Adrenal gland (tissue), 9 donors: ENCODE measurements at regions not wholly inside any gene's neighbourhood (a gene's known extent, or its start where the extent isn't known, plus 50 kb on each side); places are given as distances from the start of the nearest gene placed in this dataset.

Experiments used
- DNase-seq, 7 donors: peaks; one replicate each; pipeline ENCODE4 v3.0.0-alpha.2; 2019 to 2020
- H3K27ac ChIP-seq, 5 donors: fragments of 200-600 bp; sonication (generic) in 4 of 5; 1 replicate in 3 of 5; 2 replicates in 2 of 5; pipeline versions ENCODE4 v1.5.1 to v1.8.0; 2016 to 2020; ENCODE audit warnings: mild to moderate bottlenecking in 1 of 5
- H3K27me3 ChIP-seq: fragments of 200-600 bp; 2 replicates; pipeline ENCODE4 v1.8.0; 2021
- H3K36me3 ChIP-seq, 2 donors: fragments of 200-600 bp; replicated peaks in 1 of 2; 1 replicate in 1 of 2; 2 replicates in 1 of 2; pipeline versions ENCODE4 v1.5.1 to v1.8.0; 2018 to 2022
- H3K4me1 ChIP-seq, 2 donors: fragments of 200-600 bp; replicated peaks in 1 of 2; 1 replicate in 1 of 2; 2 replicates in 1 of 2; pipeline versions ENCODE4 v1.5.1 to v1.8.0; 2018 to 2021
- H3K4me3 ChIP-seq, 4 donors: fragments of 200-600 bp; sonication (generic) in 3 of 4; one replicate each; pipeline ENCODE4 v1.5.1; 2016 to 2018
- H3K9me3 ChIP-seq, 3 donors: fragments of 200-600 bp; sonication (generic) in 1 of 3; replicated peaks in 1 of 3; 1 replicate in 2 of 3; 2 replicates in 1 of 3; pipeline versions ENCODE4 v1.5.1 to v1.8.0; 2016 to 2021
- POLR2A ChIP-seq, 2 donors: fragments of 450-650 bp; IDR thresholded peaks; one replicate each; pipeline ENCODE4 v1.6.1; 2017; ENCODE audit warnings: antibody characterized with exemption in 2 of 2, mild to moderate bottlenecking in 2 of 2, moderate library complexity in 1 of 2
- WGBS, 4 donors: extraction: QIAGEN DNeasy Blood & Tissue Kit in 2 of 4; methylation state at CpG; one replicate each; pipeline versions ENCODE4 v1.1.5 to v1.1.7; 2013 to 2017; 5-methylcytosine and 5-hydroxymethylcytosine counted together
- intact Hi-C, 2 donors: fragments of 100-400 bp; cut with DNase I; formaldehyde crosslinking; loops; one replicate each; pipeline versions ENCODE4 v1.14.1 to v1.15.0; 2022 to 2023
- TF ChIP-seq, protein P1 (sequence below), 6 experiments: fragments of 450-650 bp in 4 of 6; fragments of 200-600 bp in 2 of 6; sonication (generic) in 1 of 6; IDR thresholded peaks; 1 replicate in 5 of 6; 2 replicates in 1 of 6; pipeline versions ENCODE4 v1.5.1 to v1.8.0; 2016 to 2021; ENCODE audit warnings: antibody characterized with exemption in 6 of 6, mild to moderate bottlenecking in 2 of 6, moderate library complexity in 1 of 6
- donor health status: healthy with polysubstance abuse.
- donor health status: Bipolar disorder and iron deficiency.
- donor health status: DM: yes; HTN: yes; CAD: no.
- donor health status: DM: no; HTN: no; CAD: no.
- donor health status: DM: no; HTN: no; CAD: no.

GRCh38 chr1:55864251-55864650 is 649.1 kb upstream of the USP24 start:
- H3K27me3 ChIP-seq, result no peaks in the 10 kb centered on the region
- no peak overlapping the region for H3K4me3 ChIP-seq
- TF ChIP-seq, protein P1, sequence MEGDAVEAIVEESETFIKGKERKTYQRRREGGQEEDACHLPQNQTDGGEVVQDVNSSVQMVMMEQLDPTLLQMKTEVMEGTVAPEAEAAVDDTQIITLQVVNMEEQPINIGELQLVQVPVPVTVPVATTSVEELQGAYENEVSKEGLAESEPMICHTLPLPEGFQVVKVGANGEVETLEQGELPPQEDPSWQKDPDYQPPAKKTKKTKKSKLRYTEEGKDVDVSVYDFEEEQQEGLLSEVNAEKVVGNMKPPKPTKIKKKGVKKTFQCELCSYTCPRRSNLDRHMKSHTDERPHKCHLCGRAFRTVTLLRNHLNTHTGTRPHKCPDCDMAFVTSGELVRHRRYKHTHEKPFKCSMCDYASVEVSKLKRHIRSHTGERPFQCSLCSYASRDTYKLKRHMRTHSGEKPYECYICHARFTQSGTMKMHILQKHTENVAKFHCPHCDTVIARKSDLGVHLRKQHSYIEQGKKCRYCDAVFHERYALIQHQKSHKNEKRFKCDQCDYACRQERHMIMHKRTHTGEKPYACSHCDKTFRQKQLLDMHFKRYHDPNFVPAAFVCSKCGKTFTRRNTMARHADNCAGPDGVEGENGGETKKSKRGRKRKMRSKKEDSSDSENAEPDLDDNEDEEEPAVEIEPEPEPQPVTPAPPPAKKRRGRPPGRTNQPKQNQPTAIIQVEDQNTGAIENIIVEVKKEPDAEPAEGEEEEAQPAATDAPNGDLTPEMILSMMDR (IDR thresholded peaks at IDR 0.05), result no peak
- TF ChIP-seq POLR2A (IDR thresholded peaks at IDR 0.05), result no peak
- intact Hi-C loops, result no loop called here
- no peaks in the 10 kb centered on the region for H3K9me3 ChIP-seq
- no peak overlapping the region for H3K27ac ChIP-seq
- no peaks in the 10 kb centered on the region for H3K4me1 ChIP-seq
- 89 to 93% (median 91%) methylated on average over 2 of the region's 2 CpGs for WGBS, 4 donors
- DNase-seq, result no peak
- H3K36me3 ChIP-seq, result no peaks in the 10 kb centered on the region

- no peak overlapping the region for H3K27ac ChIP-seq
- no peaks in the 10 kb centered on the region for H3K27me3 ChIP-seq
- no peaks in the 10 kb centered on the region for H3K36me3 ChIP-seq
- H3K4me1 ChIP-seq, result no peaks in the 10 kb centered on the region
- DNase-seq, result no peak
- WGBS, 4 donors, result 81 to 93% (median 88%) methylated on average over 3 of the region's 3 CpGs
- intact Hi-C loops, result no loop called here
- H3K9me3 ChIP-seq, result no peaks in the 10 kb centered on the region
- no peak for TF ChIP-seq POLR2A (IDR thresholded peaks at IDR 0.05)
- TF ChIP-seq, protein P1 (IDR thresholded peaks at IDR 0.05), result no peak
- H3K4me3 ChIP-seq, result no peak overlapping the region
Observed at GRCh38 chr1:55861676-55862340, 646.6 kb upstream of the USP24 start.

DNA sequence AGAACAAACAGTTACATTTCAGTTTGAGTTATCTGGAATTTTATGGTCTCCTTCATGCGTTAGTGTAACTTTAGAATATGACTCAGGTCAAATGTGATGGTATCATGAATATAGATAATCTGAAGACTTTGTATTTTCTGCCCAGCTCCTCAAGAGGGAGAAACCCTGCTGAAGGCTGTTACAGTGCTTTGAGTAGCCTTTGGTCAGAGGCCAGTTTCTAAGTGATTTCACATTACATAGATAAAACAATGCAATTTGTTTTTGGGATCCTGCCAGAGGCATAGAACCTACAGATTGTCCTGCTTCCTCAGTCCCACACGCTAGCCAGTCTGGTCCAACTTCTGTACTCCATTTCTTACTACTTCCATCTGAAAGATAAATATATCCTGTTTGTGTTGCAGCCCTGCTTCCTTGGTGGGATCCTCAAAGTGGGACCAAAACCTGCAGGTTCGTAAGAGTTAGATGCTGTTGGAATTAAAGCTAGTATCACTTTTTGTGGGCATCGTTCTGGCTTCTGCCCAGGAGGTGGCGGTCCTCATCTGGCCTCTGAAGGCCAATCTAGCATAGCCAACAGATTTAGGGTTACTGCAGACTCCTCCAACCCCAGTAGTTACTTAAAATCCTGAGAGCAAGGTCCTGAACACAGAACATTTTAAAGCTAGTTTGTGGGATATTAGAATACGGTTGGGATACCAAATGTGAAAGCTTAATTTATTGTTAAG is 645.8 kb upstream of the USP24 start:
- H3K4me3 ChIP-seq, result no peak overlapping the region
- no peaks in the 10 kb centered on the region for H3K4me1 ChIP-seq
- no peaks in the 10 kb centered on the region for H3K9me3 ChIP-seq
- no peak for TF ChIP-seq POLR2A (IDR thresholded peaks at IDR 0.05)
- TF ChIP-seq, protein P1 (IDR thresholded peaks at IDR 0.05), result no peak
- 58 to 83% (median 64%) methylated on average over 6 of the region's 6 CpGs for WGBS, 4 donors
- no peaks in the 10 kb centered on the region for H3K27me3 ChIP-seq
- intact Hi-C loops, result no loop called here
- no peak overlapping the region for H3K27ac ChIP-seq
- no peak for DNase-seq
- H3K36me3 ChIP-seq, result no peaks in the 10 kb centered on the region

DNA sequence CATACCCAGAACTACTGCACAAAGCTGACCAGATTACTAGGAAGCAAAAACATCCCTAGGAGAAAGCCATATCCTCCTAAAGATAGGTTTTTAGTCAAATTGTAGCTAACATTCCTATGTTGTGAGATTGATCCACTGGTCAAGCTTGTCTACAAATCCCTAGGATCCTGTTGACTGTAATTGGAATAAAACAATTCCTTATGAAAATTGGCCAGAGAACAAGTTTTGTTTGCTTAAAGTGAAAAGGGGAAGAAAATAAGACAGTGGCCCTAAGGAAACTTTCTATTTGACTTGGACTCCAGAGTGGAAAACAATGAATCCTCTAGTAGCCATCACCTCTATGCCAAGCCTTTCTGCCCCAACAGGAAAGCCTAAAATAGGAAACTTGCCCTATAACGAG is 645.2 kb upstream of the USP24 start:
- Histone ChIP-seq H3K36me3 (no peaks in the 10 kb centered on the region), H3K27ac (no peak overlapping the region), H3K4me1 (no peaks in the 10 kb centered on the region), H3K4me3 (no peak overlapping the region), H3K9me3 (no peaks in the 10 kb centered on the region), H3K27me3 (no peaks in the 10 kb centered on the region)
- no peak for DNase-seq
- 58 to 79% (median 64%) methylated on average over 1 of the region's 1 CpG for whole genome bisulfite sequencing, 4 donors
- no peak for TF ChIP-seq POLR2A (IDR thresholded peaks at IDR 0.05)
- TF ChIP-seq, protein P1 (IDR thresholded peaks at IDR 0.05), result no peak
- intact Hi-C loops, result no loop called here
